ENCODE measurements at regions not wholly inside any gene's neighbourhood (a gene's known extent, or its start where the extent isn't known, plus 50 kb on each side); places are given as distances from the start of the nearest gene placed in this dataset.
A peak's percentile ranks its signal among the peaks of the same experiment; 100 is the strongest.

- no peak for DNase-seq (ENCODE audit: low read depth in 1 of 2, low spot score in 1 of 2)
These were observed 75.1 kb upstream of the ZBED5 start for GRCh38 chr11:10932976-10933375.

GRCh38 chr11:10931761-10932670, 74.2 kb upstream of the ZBED5 start:
- no peak for DNase-seq (ENCODE audit: low read depth in 1 of 2, low spot score in 1 of 2)

GRCh38 chr11:10930972-10931760, 73.3 kb upstream of the ZBED5 start:
- DNase-seq (ENCODE audit: low read depth in 1 of 2, low spot score in 1 of 2) = peak in 1 of 2 donors; percentile 19

DNA sequence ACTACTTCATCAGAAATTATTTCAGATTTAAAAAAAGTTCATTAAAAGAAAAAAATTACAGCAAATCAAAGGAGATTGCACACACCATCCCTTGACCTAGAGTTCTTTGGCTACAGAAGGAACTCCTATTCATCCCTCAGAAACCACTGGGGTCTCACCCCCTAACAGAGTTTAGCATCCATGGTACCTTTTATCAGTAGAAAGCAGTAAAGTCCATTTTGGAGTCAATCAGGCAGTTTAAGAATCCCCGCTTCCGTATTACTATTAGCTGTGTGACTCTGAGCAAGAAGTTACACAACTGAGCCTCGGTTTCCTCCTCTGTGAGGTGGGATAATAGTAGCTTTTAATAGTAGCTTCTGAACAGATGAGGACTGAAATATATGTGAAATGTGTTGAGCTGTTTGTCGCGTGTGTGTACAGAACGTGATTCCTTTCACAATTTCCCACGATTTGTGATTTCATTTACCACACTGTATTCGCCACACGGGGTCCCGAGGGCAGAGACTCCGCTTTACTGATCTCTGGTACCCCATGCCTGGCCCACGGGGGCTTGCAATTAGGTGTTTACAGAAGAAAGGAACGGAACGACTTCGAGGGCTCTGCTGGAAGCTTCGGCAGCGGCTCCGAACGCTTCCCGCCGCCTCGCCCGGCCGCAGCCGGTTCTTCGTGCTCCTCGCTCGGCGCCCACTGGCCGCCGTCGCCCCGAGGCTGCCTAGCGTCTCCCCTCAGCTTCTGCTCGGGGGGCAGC, 72.5 kb upstream of the ZBED5 start:
- DNase-seq (ENCODE audit: low read depth in 1 of 2, low spot score in 1 of 2) = no peak

DNA sequence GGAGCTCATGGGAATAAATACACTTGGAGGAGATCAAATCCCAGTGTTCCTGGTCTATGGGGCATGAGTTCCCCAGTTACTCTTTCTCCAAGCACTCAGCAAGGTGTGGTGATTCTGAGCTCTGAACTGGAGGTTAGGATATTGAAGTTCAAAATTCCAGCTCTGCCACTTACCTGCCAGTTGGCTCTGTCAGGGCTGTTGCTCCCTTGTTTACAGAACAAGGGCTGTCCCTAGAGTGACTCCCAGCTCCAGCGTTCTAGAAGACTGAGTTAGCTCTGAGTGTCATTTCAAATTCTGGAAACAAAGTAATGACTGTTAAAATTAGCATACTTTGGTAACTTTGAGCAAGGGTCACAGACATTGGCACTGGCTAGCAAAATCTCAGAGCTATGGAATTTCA, 69.7 kb upstream of the ZBED5 start:
- no peak for DNase-seq (ENCODE audit: low read depth in 1 of 2, low spot score in 1 of 2)

- no peak for DNase-seq (ENCODE audit: low read depth in 1 of 2, low spot score in 1 of 2)
These were observed 69.0 kb upstream of the ZBED5 start for GRCh38 chr11:10926801-10927211.

DNA sequence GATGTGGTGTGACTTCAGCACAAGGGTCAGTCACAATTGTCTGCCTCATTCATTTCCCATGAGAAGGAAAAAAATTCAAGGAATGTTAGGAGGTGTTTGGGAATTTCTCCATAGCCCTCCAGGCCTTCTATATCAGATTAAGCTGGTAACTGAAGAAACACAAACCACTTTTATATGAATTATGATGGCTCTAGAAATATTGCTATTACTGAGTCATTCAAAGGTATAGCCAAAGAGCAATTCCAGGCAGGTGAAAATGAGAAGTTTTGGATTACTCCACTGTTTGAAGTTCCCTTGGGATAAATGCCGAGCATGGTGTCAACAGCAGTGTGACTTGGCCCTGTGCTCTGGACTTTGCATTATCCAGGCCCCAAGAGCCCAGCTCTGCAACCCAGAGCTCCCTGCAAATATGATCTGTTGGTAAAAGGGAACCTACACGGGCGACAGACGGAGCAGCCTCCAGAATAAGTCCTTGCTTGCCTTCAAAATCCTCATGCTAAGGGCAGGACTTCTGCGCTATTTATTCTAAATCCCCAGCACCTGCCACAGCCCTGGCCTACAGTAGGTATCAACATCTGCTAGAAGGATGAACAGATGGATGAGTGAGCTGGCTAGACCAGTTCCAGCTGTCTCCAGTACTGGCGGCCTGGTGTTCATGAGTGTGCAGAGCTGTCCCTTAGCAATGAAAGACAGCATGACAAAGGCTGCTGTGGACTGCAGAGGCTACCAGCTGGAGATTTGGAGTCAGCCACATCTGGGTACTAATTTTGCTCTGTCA, 67.5 kb upstream of the ZBED5 start:
- DNase-seq (ENCODE audit: low read depth in 1 of 2, low spot score in 1 of 2) = no peak

DNA sequence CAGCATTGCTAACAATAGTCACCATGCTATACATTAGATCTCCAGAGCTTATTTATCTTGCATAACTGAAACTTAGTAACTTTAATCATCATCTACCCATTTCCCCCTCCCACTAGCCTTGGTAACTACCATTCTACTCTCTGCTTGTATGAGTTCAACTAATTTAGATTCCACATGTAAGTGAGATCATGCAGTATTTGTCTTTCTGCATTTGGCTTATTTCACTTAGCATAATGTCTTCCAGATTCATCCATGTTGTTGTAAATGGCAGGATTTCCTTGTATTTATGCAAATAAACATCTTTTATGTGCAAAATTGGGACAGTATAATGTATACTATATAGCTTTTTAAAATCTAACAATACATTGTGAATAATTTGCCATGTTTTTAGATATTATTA, 66.0 kb upstream of the ZBED5 start:
- no peak for DNase-seq (ENCODE audit: low read depth in 1 of 2, low spot score in 1 of 2)

- no peak for DNase-seq (ENCODE audit: low read depth in 1 of 2, low spot score in 1 of 2)
These were observed 65.0 kb upstream of the ZBED5 start for GRCh38 chr11:10922892-10923291.

DNA sequence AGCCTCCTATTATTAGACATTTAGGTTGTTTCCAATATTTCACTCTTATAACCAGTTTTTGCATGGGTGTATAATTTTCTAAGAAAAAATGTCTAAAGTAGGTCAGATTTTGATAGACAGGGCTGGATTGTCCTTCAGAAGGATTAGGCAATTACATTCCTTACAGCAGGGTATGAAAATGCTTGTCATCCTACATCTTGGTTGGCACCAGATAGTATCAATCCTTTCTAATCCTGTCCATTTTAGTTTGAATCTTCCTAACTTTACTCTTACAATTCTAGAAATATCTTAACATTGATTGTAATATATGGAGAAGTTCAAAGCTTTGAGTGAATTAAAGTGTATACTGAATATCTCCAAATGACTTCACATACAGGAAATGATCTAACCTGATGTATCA, 63.0 kb upstream of the ZBED5 start:
- no peak for DNase-seq (ENCODE audit: low read depth in 1 of 2, low spot score in 1 of 2)

GRCh38 chr11:10920205-10920604, 62.4 kb upstream of the ZBED5 start:
- DNase-seq (ENCODE audit: low read depth in 1 of 2, low spot score in 1 of 2) = no peak

DNA sequence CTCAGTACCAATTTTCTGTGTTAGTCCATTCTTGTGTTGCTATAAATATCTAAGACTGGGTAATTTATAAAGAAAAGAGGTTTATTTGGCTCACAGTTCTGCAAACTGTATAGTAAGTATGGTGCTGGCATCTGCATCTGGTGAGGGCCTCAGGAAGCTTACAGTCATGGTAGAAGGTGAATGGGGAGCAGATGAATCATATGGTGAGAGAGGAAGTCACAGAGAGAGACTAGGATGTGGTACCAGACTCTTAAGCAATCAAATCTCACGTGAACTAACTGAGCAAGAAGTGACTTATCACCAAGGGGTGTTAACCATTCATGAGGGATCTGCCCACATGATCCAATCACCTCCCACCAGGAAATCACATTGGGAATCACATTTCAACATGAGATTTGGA, 60.8 kb upstream of the ZBED5 start:
- no peak for DNase-seq (ENCODE audit: low read depth in 1 of 2, low spot score in 1 of 2)

GRCh38 chr11:10918275-10918674, 60.4 kb upstream of the ZBED5 start:
- DNase-seq (ENCODE audit: low read depth in 1 of 2, low spot score in 1 of 2) = no peak

- DNase-seq (ENCODE audit: low read depth in 1 of 2, low spot score in 1 of 2) = no peak
These were observed 59.9 kb upstream of the ZBED5 start for GRCh38 chr11:10917802-10918201.

DNA sequence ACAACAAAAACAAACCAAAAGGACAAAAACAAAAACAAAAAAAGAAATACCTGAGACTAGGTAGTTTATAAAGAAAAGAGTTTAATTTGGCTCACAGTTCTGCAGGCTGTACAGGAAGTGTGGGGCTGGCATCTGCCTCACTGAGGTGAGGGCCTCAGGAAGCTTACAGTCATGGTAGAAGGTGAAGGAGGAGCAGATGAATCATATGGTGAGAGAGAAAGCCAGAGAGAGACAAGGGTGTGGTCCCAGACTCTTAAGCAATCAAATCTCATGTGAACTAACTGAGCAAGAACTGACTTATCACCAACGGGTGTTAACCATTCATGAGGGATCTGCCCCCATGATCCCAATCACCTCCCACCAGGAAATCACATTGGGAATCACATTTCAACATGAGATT, 58.8 kb upstream of the ZBED5 start:
- no peak for DNase-seq (ENCODE audit: low read depth in 1 of 2, low spot score in 1 of 2)

- no peak for DNase-seq (ENCODE audit: low read depth in 1 of 2, low spot score in 1 of 2)
These were observed 56.2 kb upstream of the ZBED5 start for GRCh38 chr11:10914050-10914449.

DNA sequence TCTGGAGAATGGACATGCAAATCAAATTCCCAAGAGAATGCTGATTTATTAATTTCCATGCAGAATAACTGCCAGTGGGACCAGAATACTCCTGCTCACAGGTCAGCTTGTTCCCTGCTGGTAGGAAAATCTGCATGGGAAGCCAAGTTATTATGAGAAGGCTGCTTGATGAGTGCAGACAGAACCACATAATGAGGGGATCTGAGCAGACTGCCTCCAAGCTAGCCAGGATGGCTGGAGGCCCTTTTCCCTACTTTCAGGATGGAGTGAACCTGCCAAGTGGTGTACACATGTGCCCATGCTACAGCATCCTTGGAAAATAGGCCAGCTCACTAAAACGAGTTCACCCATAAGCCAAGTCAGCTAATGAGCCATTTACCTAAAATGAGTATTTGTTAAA, 55.2 kb upstream of the ZBED5 start:
- no peak for DNase-seq (ENCODE audit: low read depth in 1 of 2, low spot score in 1 of 2)

DNA sequence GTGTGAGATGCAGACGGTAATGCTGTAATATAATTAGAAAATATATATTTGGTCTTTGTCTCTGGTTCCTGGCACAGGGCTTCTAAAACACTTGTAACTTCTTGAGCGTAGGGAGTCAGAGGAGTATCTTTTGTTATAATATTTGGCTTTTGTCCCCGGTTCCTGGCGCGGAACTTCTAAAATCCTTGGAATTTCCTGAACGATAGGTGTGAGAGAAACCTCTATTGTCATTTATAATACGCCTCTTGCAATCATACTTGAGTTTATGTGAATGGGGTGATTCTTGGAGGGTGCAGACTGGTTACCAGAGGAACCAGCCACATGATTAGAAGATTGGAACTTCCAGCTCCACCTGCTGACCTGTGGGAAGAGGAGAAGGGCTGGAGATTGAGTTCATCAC, 54.1 kb upstream of the ZBED5 start:
- DNase-seq (ENCODE audit: low read depth in 1 of 2, low spot score in 1 of 2) = no peak

DNA sequence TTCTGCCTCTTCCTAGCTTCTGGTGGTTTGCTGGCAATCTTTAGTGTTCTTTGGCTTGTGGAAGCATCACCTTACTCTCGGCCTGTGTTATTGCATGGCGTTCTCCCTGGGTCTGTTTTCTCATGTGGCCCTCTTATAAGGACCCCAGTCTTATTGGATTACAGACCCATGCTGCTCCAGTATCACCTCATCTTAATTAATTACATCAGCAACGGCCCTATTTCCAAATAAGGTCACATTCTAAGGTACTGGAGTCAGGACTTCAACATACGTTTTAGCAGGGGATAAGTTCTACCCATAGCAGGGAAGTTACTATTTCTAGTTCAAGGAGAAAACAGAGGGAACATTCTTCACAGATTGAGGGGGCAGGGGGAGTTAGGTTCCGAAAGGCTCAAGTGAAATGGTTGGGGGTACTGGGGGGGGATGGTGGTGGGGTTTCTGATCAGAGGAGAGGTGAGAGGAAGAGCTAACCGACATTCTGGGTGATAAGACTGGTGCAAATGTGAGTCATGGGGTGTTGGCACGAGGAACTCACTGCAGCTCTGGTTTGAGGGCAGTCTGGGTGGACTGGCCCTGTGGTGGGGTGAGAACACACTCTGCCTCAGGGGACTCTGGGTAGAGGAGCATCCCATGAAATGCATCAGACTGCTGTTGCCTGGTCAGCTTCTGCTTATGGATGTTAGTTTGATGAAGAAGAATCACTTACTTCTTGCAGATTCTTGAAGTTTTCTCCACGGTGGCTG, 51.5 kb upstream of the ZBED5 start:
- no peak for DNase-seq (ENCODE audit: low read depth in 1 of 2, low spot score in 1 of 2)
